Body of pancreas (tissue), 4 donors: ENCODE measurements at regions not wholly inside any gene's neighbourhood (a gene's known extent, or its start where the extent isn't known, plus 50 kb on each side); places are given as distances from the start of the nearest gene placed in this dataset.

Experiments used
- POLR2A ChIP-seq, 3 donors: fragments of 450-650 bp; IDR thresholded peaks; one replicate each; pipeline ENCODE4 v1.6.1; 2016; ENCODE audit warnings: antibody characterized with exemption in 3 of 3, mild to moderate bottlenecking in 2 of 3
- TF ChIP-seq, protein P1 (sequence below), 7 experiments: fragments of 450-650 bp in 4 of 7; fragments of 200-600 bp in 3 of 7; sonication (generic) in 3 of 7; IDR thresholded peaks; one replicate each; pipeline ENCODE4 v1.5.1; 2016 to 2019; ENCODE audit warnings: antibody characterized with exemption in 7 of 7

DNA sequence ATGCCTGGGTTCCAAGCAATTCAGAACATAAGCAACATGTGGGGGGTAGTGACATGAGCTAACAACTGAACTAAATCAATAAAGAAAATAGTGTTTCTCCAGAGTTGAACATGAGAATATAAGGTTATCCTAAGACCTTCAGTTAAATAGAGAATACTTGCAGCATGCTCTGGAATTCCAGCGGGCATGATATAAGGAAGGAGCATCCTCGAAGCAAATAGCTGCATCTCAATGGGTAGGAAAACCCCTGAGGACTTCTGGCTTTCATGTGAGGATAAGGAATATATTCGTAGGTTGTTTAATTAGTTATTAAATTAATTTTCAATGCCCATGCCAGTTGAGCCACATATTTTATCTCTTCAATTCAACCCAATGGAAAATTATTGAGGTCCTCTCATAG is 631.2 kb upstream of the EPHA7 start:
- no peak for TF ChIP-seq POLR2A (IDR thresholded peaks at IDR 0.05)
- TF ChIP-seq, protein P1, sequence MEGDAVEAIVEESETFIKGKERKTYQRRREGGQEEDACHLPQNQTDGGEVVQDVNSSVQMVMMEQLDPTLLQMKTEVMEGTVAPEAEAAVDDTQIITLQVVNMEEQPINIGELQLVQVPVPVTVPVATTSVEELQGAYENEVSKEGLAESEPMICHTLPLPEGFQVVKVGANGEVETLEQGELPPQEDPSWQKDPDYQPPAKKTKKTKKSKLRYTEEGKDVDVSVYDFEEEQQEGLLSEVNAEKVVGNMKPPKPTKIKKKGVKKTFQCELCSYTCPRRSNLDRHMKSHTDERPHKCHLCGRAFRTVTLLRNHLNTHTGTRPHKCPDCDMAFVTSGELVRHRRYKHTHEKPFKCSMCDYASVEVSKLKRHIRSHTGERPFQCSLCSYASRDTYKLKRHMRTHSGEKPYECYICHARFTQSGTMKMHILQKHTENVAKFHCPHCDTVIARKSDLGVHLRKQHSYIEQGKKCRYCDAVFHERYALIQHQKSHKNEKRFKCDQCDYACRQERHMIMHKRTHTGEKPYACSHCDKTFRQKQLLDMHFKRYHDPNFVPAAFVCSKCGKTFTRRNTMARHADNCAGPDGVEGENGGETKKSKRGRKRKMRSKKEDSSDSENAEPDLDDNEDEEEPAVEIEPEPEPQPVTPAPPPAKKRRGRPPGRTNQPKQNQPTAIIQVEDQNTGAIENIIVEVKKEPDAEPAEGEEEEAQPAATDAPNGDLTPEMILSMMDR (IDR thresholded peaks at IDR 0.05): no peak
